Ovary (tissue), 3 donors: ENCODE measurements at regions not wholly inside any gene's neighbourhood (a gene's known extent, or its start where the extent isn't known, plus 50 kb on each side); places are given as distances from the start of the nearest gene placed in this dataset.

Experiments used
- EP300 ChIP-seq: sonication (generic); formaldehyde crosslinking; IDR thresholded peaks from one replicate; pipeline ENCODE4 v1.6.1; 2017; ENCODE audit warnings: antibody characterized with exemption
- POLR2A ChIP-seq: fragments of 450-650 bp; IDR thresholded peaks from one replicate; pipeline ENCODE4 v1.6.1; 2017; ENCODE audit warnings: antibody characterized with exemption, mild to moderate bottlenecking, moderate library complexity
- TF ChIP-seq, protein P1 (sequence below), 3 donors: fragments of 450-650 bp in 2 of 3; fragments of 200-600 bp in 1 of 3; IDR thresholded peaks; one replicate each; pipeline versions ENCODE4 v1.5.1 to v1.8.0; 2016 to 2022; ENCODE audit warnings: antibody characterized with exemption in 3 of 3, mild to moderate bottlenecking in 1 of 3
- donor health status: DM: no; HTN: no; CAD: no.

DNA sequence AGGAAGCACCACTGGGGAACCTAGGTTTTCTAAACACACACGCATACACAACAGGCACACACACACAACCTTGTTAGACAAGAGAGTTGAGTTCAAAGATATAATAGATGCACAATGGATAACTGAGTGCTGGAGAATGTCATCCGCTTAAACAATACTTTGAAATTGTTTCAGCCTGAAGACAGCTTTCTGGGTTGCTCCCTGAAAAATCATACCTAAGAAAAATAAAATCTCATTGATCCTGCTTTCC lies 126.1 kb downstream of the TMEM161B start:
- TF ChIP-seq, protein P1, sequence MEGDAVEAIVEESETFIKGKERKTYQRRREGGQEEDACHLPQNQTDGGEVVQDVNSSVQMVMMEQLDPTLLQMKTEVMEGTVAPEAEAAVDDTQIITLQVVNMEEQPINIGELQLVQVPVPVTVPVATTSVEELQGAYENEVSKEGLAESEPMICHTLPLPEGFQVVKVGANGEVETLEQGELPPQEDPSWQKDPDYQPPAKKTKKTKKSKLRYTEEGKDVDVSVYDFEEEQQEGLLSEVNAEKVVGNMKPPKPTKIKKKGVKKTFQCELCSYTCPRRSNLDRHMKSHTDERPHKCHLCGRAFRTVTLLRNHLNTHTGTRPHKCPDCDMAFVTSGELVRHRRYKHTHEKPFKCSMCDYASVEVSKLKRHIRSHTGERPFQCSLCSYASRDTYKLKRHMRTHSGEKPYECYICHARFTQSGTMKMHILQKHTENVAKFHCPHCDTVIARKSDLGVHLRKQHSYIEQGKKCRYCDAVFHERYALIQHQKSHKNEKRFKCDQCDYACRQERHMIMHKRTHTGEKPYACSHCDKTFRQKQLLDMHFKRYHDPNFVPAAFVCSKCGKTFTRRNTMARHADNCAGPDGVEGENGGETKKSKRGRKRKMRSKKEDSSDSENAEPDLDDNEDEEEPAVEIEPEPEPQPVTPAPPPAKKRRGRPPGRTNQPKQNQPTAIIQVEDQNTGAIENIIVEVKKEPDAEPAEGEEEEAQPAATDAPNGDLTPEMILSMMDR (IDR thresholded peaks at IDR 0.05), result no peak
- TF ChIP-seq EP300 (no peak), POLR2A (no peak)
